NCI-H146 (cell line): ENCODE measurements at regions not wholly inside any gene's neighbourhood (a gene's known extent, or its start where the extent isn't known, plus 50 kb on each side); places are given as distances from the start of the nearest gene placed in this dataset.

ENCODE experiments used
- DNase-seq: peaks from one replicate; lab custom pipeline; 2025; lab: John Stamatoyannopoulos, UW

DNA sequence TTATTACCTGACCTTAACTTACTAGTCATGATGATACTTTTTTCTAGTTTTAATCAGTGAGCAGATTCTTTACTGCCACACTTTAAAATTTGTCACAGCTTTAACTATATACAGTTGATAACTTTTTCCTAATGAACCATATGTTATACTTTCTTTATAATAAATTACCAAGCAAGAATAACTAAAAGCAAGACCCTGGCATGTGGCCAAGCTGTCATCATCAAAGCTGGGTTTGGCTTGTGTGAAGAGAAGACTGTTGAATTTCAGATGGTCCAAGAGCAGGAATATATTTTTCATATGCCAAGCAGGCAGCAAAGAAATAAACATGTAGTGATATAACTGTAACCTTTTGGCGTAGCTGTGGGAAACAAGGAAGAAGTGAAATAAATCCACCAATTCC, 93.5 kb downstream of the PUS7L start:
- no peak for DNase-seq

DNA sequence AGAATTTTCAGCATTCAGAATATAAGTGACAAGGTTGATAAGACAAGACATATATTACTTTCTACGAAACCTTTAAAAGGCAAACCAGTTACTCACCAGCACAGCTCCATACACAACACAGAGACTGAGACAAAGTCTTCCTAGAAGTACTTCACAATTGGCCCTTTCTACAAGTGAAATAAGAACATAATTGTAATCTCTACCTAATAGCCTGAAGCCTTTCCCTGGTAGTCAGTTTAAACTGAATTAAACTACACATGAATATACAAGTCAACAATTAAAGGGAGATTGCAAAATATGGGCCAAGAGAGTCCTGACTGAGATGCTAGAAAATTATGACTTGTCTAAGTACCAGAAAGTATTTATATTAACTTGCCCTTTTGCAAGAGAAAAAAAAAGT, 95.9 kb downstream of the PUS7L start:
- DNase-seq, result no peak

DNA sequence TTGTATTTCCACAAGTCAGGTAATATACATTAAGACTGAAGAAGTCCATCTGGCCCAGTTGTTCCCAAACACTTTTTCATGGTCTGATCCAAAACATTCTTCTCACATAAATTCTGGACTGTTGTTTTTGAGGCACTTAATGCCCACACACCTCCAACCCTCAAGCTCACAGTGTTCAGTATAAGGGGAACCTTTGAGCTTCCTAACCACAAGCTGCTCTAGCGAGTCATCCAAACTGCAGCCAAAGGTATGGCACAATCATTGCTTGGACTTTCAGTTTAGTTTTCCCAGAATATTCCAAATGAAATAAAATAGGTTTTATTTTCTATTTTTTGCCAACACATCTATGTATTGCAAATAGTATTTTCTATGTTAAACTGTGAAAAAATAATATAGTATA, 103.0 kb downstream of the PUS7L start:
- no peak for DNase-seq

DNA sequence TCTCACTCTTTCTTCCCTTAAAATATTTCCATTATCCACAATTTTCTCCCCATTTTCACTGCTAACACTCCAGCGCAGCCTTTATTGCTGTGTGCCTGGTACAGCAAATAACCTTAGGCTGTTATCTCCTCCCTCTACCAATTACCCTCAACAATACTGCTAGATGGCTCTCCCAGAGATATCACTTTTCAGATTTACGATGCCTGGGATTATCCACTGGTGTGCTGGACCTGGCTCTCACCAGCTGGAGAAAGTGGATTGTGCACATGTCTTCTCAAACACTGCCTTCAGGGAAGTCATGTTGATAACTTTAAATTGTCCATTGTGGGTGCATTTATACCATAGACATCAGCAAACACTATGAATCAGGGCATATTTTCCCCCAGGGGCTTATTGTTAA, 101.9 kb upstream of the ADAMTS20 start:
- peak; percentile 42 for DNase-seq

DNA sequence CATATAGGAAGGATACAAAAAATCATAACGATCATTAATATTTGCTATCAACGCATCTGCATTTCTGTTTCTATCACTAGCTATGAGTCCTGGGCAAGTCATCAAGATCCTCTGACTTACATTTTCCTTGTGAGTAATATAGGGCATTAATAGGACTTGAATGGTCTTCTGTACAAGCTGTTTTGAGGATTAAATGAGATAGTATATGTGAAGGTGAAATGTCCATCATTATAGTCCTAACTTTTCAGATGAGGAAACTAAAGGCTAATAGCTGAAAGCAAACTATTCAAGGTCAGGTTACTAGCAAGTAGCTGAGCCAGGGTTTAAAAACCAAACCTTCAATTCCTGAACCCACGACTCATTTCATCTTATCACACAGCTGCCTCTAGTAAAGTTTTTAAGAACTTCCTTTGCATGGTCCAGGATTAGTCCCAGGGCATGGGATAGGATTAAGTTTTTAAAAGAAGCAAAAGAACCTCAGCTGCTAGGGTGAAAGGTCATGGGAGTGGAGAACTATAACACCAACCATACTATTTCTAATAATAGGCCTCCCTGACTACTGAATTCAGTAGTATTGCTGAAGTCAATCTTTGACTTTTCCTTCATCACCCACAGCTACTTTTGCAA, 101.4 kb upstream of the ADAMTS20 start:
- DNase-seq, result no peak

DNA sequence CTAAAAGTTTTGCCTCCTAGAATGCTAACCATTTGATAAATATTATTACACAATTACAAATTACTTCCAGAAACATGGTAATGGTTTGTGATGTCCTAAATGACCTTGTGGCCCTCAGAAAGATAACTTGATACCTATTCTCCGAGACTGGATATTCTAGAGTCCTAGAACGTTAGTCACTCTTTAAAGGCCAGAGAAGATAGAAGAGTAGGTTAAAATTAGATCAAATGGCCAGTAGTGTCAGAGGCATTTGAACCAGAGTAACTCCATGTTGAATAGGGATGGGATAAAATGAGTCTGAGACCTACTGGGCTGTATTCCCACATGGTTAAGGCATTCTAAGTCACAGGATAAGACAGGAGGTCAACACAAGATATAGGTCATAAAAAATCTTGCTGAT, 96.6 kb upstream of the ADAMTS20 start:
- no peak for DNase-seq

DNA sequence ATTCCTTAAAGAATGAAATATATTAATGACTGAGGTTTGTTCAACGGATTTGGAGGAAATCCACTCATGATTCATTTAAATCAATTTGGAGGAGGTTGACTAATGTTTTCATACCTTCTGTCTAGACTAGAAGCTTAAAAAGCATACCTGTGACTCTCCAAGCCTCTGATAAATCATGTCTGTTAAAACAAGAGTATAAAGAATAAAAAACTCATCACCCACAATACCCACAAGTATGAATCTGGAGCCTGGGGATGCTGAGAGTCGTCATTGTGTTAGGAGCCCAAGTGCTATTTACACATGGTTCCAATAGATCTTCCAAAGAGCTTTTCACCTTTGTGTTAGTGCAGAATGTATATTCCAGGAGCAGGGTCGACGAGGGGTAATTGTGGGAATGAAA, 86.8 kb upstream of the ADAMTS20 start:
- DNase-seq, result no peak

DNA sequence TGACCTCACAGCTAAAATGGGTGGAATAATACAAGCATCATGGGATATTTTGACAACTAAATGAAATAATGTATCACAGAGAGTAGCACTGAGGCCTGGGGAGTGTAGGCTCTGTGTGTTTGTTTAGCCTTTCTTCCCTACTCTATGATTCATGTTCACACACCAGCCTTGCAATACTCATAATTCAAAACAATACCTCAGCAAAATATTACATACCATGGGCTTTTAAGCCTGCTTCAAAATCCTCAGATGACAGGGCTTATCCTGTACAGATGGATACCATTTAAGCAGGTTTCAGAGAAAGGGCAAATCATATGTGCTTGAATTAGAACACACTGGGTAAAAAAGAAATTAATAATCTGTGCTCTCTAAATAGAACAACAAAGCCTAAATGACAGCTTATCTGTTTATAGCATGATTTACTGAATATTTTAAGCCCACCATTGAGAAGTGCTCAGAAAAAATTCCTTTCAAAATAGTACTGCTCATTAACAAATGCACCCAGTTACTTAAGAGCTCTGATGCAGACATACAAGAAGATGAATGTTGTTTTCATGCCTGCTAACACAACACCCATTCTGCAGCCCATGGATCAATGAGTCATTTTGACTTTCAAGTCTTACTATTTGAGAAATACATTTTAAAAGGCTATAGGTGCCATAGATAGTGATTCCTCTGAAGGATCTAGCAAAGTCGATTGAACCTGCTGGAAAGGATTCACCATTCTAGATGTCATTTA, 84.9 kb upstream of the ADAMTS20 start:
- no peak for DNase-seq

DNA sequence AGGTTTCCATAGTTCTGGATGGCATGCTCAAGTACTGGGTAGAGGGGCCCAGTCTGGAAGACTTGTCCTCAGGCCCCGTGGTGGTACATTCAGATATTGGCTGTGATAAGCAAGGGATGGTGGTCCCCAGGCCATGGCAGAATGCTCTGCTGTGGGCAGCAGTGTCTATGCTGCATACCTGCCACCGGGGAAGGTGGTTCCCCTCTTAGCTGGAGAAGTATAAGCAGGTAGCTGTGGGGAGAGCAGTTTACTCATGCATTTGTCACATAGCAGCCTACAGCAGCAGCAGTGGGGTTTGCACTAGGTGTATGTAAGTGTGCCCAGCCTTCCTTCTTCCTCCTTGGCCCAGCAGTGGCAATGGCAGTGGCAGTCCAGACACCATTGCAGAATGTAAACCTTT, 69.3 kb upstream of the ADAMTS20 start:
- DNase-seq, result no peak

DNA sequence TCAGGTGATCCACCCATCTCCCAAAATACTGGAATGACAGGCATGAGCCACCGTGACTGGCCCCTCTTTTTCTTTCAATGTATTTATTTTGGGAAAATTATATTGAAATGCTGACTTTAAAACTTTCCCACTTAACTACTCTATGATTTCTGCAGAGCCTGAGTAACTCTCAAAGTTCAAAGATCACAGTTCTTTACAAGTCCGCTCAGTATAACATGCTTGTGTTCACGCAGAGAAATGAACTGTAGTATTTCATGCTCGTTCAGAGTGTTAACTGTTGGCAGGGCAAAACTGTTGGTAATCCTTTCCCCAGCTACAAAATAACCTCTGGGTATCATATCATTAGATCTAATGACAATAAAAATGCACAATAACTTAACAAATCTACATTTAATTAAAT, 50.7 kb upstream of the ADAMTS20 start:
- no peak for DNase-seq
